Upper lobe of left lung (tissue), 6 donors: ENCODE measurements at regions not wholly inside any gene's neighbourhood (a gene's known extent, or its start where the extent isn't known, plus 50 kb on each side); places are given as distances from the start of the nearest gene placed in this dataset.

Source experiments
- ATAC-seq, 2 donors: fragments of 200-7000 bp; cut with Tn5 transposase; one replicate each; pipeline ENCODE4 v1.9.1; 2022; ENCODE audit warnings: mild to moderate bottlenecking in 2 of 2, moderate library complexity in 2 of 2; ENCODE audit not compliant: low FRiP score in 2 of 2
- DNase-seq, 2 donors: peaks; one replicate each; pipeline ENCODE4 v3.0.0-alpha.2; 2019 to 2020
- H3K27ac ChIP-seq, 4 donors: fragments of 200-600 bp; sonication (generic); one replicate each; pipeline ENCODE4 v1.5.1; 2016 to 2019
- H3K27me3 ChIP-seq, 4 donors: fragments of 200-600 bp; sonication (generic); one replicate each; pipeline ENCODE4 v1.5.1; 2017 to 2019
- H3K36me3 ChIP-seq, 4 donors: fragments of 200-600 bp; sonication (generic); one replicate each; pipeline ENCODE4 v1.5.1; 2016 to 2019
- H3K4me1 ChIP-seq, 4 donors: fragments of 200-600 bp; sonication (generic); one replicate each; pipeline ENCODE4 v1.5.1; 2018 to 2019
- H3K4me3 ChIP-seq, 4 donors: fragments of 200-600 bp; sonication (generic); one replicate each; pipeline ENCODE4 v1.5.1; 2017 to 2019; ENCODE audit warnings: mild to moderate bottlenecking in 2 of 4, moderate library complexity in 1 of 4
- H3K9me3 ChIP-seq, 4 donors: fragments of 200-600 bp; sonication (generic); one replicate each; pipeline ENCODE4 v1.5.1; 2018 to 2019
- CTCF ChIP-seq, 6 experiments: fragments of 450-650 bp in 4 of 6; fragments of 200-600 bp in 2 of 6; sonication (generic) in 2 of 6; IDR thresholded peaks; one replicate each; pipeline ENCODE4 v1.5.1; 2016 to 2019; ENCODE audit warnings: antibody characterized with exemption in 6 of 6
- EP300 ChIP-seq, 4 donors: sonication (generic); formaldehyde crosslinking; IDR thresholded peaks; one replicate each; pipeline ENCODE4 v1.5.1; 2017; ENCODE audit warnings: antibody characterized with exemption in 4 of 4, control low read depth in 2 of 4
- POLR2A ChIP-seq, 4 donors: fragments of 450-650 bp; IDR thresholded peaks; one replicate each; pipeline ENCODE4 v1.5.1; 2016 to 2017; ENCODE audit warnings: antibody characterized with exemption in 4 of 4, mild to moderate bottlenecking in 2 of 4
- POLR2AphosphoS5 ChIP-seq, 2 donors: sonication (generic); formaldehyde crosslinking; IDR thresholded peaks; one replicate each; pipeline ENCODE4 v1.5.1; 2017; ENCODE audit warnings: antibody characterized with exemption in 2 of 2
- WGBS, 2 donors: methylation state at CpG; one replicate each; pipeline ENCODE4 v1.1.5; 2017 to 2018; 5-methylcytosine and 5-hydroxymethylcytosine counted together
- donor health status: DM: no; HTN: no; CAD: no; lungs with moderate emphysema.
- donor health status: DM: no; HTN: yes; CAD: no; lungs with severe emphysema.

- DNase-seq (no peak), ATAC-seq (no peak)
- H3K4me3 ChIP-seq: no peak overlapping the region
- H3K27me3 ChIP-seq: no peaks in the 10 kb centered on the region
- no peak overlapping the region for H3K27ac ChIP-seq
- TF ChIP-seq POLR2AphosphoS5 (IDR thresholded peaks at IDR 0.05) (no peak), CTCF (IDR thresholded peaks at IDR 0.05) (no peak), POLR2A (IDR thresholded peaks at IDR 0.05) (no peak), EP300 (IDR thresholded peaks at IDR 0.05) (no peak)
- H3K4me1 ChIP-seq: peaks cover 0 to 12% (median 0%) of the 10 kb centered on the region in 4 donors
- 80 to 81% methylated on average over 6 of the region's 6 CpGs for WGBS, 2 donors
- no peaks in the 10 kb centered on the region for H3K9me3 ChIP-seq
- H3K36me3 ChIP-seq: no peaks in the 10 kb centered on the region
These were observed 122.6 kb upstream of the SLC25A48 start for GRCh38 chr5:135711911-135712310.

- no peaks in the 10 kb centered on the region for H3K9me3 ChIP-seq
- H3K4me1 ChIP-seq: peaks cover 0 to 4% (median 0%) of the 10 kb centered on the region in 4 donors
- TF ChIP-seq POLR2A (IDR thresholded peaks at IDR 0.05) (no peak), POLR2AphosphoS5 (IDR thresholded peaks at IDR 0.05) (no peak), EP300 (IDR thresholded peaks at IDR 0.05) (no peak), CTCF (IDR thresholded peaks at IDR 0.05) (no peak)
- H3K27ac ChIP-seq: no peak overlapping the region
- ATAC-seq (no peak), DNase-seq (no peak)
- no peaks in the 10 kb centered on the region for H3K27me3 ChIP-seq
- no peaks in the 10 kb centered on the region for H3K36me3 ChIP-seq
- WGBS, 2 donors: 59% methylated on average over 3 to 5 of the region's 5 CpGs
- H3K4me3 ChIP-seq: no peak overlapping the region
These were observed 124.3 kb upstream of the SLC25A48 start for GRCh38 chr5:135710045-135710675.

- no peak overlapping the region for H3K27ac ChIP-seq
These were observed 125.3 kb upstream of the SLC25A48 start for GRCh38 chr5:135709208-135709575.

GRCh38 chr5:135708481-135709207 lies 125.8 kb upstream of the SLC25A48 start:
- ATAC-seq: no peak
- no peaks in the 10 kb centered on the region for H3K36me3 ChIP-seq
- no peaks in the 10 kb centered on the region for H3K27me3 ChIP-seq
- TF ChIP-seq CTCF (IDR thresholded peaks at IDR 0.05) (no peak), POLR2AphosphoS5 (IDR thresholded peaks at IDR 0.05) (no peak), EP300 (IDR thresholded peaks at IDR 0.05) (no peak), POLR2A (IDR thresholded peaks at IDR 0.05) (no peak)
- no peaks in the 10 kb centered on the region for H3K4me1 ChIP-seq
- WGBS, 2 donors: 81 to 90% methylated on average over 2 to 3 of the region's 3 CpGs
- no peak for DNase-seq
- H3K27ac ChIP-seq: no peak overlapping the region
- no peak overlapping the region for H3K4me3 ChIP-seq
- no peaks in the 10 kb centered on the region for H3K9me3 ChIP-seq

More at GRCh38 chr5:135709208-135709575, 125.3 kb upstream of the SLC25A48 start:
- Histone ChIP-seq H3K4me1 (no peaks in the 10 kb centered on the region), H3K9me3 (no peaks in the 10 kb centered on the region), H3K4me3 (no peak overlapping the region), H3K36me3 (no peaks in the 10 kb centered on the region), H3K27me3 (no peaks in the 10 kb centered on the region)
- ATAC-seq: peak in 1 of 2 donors; percentile 41
- WGBS, 2 donors: 77 to 92% methylated on average over 2 to 3 of the region's 3 CpGs
- TF ChIP-seq EP300 (IDR thresholded peaks at IDR 0.05): no peak
- TF ChIP-seq POLR2AphosphoS5 (IDR thresholded peaks at IDR 0.05): no peak
- no peak for TF ChIP-seq CTCF (IDR thresholded peaks at IDR 0.05)
- TF ChIP-seq POLR2A (IDR thresholded peaks at IDR 0.05): no peak
- DNase-seq: no peak
